Adrenal gland (tissue), 5 donors: ENCODE measurements at regions not wholly inside any gene's neighbourhood (a gene's known extent, or its start where the extent isn't known, plus 50 kb on each side); places are given as distances from the start of the nearest gene placed in this dataset.

Experiments used
- POLR2A ChIP-seq, 2 donors: fragments of 450-650 bp; IDR thresholded peaks; one replicate each; pipeline ENCODE4 v1.6.1; 2017; ENCODE audit warnings: antibody characterized with exemption in 2 of 2, mild to moderate bottlenecking in 2 of 2, moderate library complexity in 1 of 2
- TF ChIP-seq, protein P1 (sequence below), 6 experiments: fragments of 450-650 bp in 4 of 6; fragments of 200-600 bp in 2 of 6; sonication (generic) in 1 of 6; IDR thresholded peaks; 1 replicate in 5 of 6; 2 replicates in 1 of 6; pipeline versions ENCODE4 v1.5.1 to v1.8.0; 2016 to 2021; ENCODE audit warnings: antibody characterized with exemption in 6 of 6, mild to moderate bottlenecking in 2 of 6, moderate library complexity in 1 of 6
- donor health status: DM: no; HTN: no; CAD: no.

- TF ChIP-seq, protein P1, sequence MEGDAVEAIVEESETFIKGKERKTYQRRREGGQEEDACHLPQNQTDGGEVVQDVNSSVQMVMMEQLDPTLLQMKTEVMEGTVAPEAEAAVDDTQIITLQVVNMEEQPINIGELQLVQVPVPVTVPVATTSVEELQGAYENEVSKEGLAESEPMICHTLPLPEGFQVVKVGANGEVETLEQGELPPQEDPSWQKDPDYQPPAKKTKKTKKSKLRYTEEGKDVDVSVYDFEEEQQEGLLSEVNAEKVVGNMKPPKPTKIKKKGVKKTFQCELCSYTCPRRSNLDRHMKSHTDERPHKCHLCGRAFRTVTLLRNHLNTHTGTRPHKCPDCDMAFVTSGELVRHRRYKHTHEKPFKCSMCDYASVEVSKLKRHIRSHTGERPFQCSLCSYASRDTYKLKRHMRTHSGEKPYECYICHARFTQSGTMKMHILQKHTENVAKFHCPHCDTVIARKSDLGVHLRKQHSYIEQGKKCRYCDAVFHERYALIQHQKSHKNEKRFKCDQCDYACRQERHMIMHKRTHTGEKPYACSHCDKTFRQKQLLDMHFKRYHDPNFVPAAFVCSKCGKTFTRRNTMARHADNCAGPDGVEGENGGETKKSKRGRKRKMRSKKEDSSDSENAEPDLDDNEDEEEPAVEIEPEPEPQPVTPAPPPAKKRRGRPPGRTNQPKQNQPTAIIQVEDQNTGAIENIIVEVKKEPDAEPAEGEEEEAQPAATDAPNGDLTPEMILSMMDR (IDR thresholded peaks at IDR 0.05): no peak
- TF ChIP-seq POLR2A (IDR thresholded peaks at IDR 0.05): no peak
These were observed 211.4 kb downstream of the RPLP1 start for GRCh38 chr15:69663982-69664381.
